ENCODE measurements at regions not wholly inside any gene's neighbourhood (a gene's known extent, or its start where the extent isn't known, plus 50 kb on each side); places are given as distances from the start of the nearest gene placed in this dataset.

GRCh38 chr4:189265515-189265914 lies 675.2 kb upstream of the FRG1 start:
- TF ChIP-seq CTCF (IDR thresholded peaks at IDR 0.05) (no peak), POLR2A (IDR thresholded peaks at IDR 0.05) (no peak)
